Ecto neural progenitor cell (in vitro differentiated cells): ENCODE measurements at regions not wholly inside any gene's neighbourhood (a gene's known extent, or its start where the extent isn't known, plus 50 kb on each side); places are given as distances from the start of the nearest gene placed in this dataset.
"Not testable (repeated sequence)": the region's sequence is repeated elsewhere in the genome, so short reads cannot be mapped to it uniquely, and the experiment has no call there.

Experiments used
- DNase-seq: peaks from one replicate; pipeline ENCODE4 v3.0.0-alpha.2; 2018; ENCODE audit warnings: low spot score

DNA sequence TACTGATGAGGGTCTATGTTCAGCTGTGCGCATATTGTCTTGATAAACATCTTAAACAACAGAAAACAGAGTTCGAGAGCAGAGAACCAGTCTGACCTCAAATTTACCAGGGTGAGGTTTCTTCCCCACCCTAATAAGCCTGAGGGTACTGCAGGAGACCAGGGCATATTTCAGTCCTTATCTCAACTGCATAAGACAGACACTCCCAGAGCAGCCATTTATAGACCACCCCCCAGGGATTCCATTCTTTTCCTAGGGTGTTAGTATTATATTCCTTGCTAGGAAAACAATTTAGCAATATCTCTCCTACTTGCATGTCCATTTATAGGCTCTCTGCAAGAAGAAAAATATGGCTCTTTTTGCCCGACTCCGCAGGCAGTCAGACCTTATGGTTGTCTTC is 89.5 kb upstream of the POMZP3 start:
- DNase-seq: not testable (repeated sequence)

DNA sequence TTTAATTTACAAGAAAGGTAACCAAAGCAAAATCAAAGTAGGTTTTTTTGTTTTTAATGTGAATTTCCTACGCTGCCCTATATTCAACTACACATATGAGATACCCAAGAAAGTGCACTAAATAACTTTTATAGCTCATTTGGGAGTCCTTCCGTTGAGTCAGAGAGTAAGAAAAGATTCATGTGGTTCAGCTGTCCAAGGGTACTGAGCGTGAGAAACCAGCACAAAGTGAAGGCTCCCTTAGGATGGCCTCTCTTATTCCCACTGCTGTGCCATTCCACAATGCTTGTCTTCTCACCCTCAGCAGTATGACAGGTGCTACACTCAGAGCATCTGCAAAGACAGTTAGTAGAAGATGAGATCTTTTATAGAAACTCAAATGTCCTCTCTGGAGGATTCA is 85.8 kb upstream of the POMZP3 start:
- not testable (repeated sequence) for DNase-seq

DNA sequence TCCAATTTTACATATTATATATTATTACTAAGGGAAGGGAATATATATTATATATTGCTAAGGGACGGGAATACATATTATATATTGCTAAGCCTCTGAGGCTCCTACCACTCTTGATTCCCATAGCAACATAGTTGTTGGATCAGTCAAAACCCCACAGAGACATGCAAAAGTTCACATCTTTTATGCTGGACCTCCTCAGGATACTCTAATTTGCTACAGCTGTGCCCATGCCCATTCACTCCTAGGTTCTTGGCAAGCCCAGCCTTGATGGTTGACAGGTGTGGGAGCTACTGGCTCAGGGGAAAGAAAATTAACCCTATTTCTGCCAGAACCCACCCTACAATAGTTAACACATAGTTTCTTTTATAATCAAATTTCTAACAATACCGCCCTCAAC is 84.6 kb upstream of the POMZP3 start:
- DNase-seq: not testable (repeated sequence)

DNA sequence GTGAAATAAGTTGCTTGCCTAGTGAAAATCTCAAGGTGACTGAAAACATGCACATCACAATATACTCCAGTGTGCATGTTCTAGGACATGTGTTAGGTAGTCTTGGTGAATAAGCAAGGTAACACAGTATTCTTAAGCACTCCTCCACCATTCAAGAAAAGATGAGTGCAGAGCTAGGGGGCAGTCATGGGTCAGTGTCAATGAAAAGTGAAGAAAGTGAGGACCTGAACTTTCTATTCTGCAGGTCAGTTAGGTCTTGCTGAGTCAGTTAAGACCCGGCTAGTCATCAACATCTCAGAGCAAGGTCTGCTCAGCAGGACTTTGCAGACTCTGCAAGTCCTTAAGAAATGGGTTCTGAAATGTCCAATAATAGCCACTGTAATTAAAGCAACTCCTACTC is 82.6 kb upstream of the POMZP3 start:
- not testable (repeated sequence) for DNase-seq

DNA sequence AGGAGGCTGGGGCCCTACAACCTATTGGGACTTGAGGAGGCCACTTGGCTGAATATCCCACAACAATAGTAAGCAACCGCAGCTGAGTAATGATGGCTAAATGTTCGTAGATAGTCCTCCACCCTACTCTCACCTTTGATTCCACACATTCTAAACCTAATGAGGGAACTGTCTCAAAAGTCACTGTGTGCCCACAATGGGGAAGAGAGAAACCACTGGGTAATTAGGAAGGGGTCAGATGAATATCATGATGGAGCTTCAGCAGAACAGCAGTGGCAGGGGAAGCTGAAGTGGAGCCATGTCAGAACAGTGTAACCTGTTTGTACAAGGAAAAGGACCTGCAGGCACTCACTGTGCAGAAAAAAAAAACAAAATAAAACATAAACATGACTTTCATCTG is 81.4 kb upstream of the POMZP3 start:
- DNase-seq: not testable (repeated sequence)

DNA sequence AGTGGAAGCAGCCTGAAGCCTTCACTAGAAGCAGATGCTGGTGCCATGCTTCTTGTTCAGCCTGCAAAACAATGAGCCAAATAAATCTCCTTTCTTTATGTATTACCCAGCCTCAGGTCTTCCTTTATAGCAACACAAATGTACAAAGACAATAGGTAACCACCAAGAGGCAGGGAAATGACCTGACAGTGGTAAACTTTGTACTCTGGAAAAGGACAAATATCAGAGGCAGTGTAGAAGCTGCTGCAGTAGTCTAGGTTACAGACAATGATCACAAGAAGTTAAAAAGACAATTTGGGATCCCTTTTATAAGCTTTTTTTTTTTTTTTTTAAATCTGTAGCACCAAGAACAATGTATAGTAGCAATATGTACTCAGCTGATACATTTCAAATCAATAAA is 76.7 kb upstream of the POMZP3 start:
- not testable (repeated sequence) for DNase-seq

DNA sequence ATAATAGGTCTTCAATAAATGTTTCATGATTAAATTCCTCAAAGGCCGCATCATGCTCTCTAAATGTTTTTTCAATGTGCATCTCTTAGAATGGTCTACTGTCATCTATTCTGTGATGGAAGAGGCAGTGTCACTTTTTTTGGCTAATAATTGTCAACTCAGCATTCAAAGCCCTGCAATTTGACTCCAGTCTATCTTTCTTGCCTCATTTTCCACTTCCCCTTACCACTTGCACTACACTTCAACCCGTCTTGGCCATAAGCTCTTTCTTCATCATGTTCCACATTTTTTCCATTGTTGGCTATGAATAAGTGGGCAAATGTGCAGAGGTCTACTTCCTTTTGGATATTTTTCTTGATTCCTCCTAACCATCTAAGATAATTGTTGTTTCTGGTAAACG is 59.2 kb upstream of the POMZP3 start:
- DNase-seq: not testable (repeated sequence)

DNA sequence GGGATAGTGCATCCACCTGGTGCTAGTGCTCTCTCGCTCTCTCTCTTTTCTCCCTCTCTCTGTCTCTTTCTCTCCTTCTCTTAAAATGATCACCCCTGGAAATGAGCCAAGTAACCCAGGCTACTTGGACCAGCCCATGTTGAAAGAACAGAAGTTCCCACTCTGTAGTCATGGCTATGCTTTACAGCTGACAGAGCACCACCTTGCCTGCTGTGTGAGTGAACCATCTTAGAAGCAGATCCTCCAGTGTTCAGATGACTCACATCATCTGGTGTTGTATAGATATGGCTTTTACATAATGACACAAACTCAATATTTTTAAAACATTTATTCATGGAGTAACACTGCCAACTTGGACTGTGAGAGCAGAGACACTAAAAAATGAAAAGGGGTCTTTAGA is 57.7 kb upstream of the POMZP3 start:
- not testable (repeated sequence) for DNase-seq

DNA sequence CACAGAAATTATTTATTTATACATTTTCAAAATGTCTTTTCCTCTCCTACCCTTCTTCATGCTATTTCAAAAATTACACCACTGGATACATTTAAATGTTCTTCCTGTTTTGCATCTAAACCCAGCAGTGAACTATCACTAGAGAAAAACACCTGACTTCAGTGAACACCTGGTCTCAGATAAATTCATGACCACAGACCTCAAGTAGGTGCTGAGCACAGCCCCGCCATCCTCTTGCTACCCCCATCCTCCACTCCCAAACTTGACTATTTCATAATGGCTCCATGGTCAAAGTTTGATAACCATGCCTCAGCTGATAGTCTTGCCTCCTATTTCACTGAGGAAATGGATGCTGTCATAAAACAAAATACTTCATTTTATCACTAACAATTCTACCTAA is 56.6 kb upstream of the POMZP3 start:
- not testable (repeated sequence) for DNase-seq

DNA sequence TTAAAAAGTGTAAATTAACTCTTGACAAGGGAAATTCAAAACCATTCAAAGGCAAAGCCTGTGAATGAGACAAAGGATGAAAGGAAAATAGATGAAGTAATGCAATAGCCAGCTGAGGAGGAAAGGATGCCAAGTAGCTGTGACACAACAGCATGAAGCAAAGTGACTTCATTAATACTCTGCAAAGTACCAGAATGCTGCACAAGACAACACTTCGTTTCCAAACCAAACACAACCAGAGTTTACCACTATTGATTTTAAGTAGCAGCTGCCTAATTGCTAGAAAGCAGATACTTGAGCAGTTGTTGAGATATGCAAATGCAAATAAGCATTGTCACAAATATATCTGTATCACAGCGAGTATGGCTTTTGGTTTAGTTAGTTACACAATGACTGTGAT is 54.7 kb upstream of the POMZP3 start:
- not testable (repeated sequence) for DNase-seq

DNA sequence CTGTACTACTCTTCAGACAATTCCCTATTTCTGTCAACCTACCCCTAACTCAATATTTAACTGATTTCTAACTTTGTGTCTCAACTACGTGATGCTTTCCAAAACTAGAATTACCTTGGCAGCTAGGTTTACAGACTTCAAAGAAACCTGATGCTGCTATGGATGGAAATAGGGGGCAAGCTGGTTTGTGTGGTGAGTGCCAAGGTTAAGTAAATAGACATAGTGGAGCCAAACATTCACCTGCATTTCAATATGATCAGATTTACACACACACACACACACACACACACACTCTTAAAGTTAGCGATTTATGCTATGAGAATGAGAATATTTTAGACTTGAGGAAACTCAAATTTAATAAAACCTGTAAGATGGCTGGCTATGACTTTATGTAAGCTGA is 52.1 kb upstream of the POMZP3 start:
- not testable (repeated sequence) for DNase-seq

DNA sequence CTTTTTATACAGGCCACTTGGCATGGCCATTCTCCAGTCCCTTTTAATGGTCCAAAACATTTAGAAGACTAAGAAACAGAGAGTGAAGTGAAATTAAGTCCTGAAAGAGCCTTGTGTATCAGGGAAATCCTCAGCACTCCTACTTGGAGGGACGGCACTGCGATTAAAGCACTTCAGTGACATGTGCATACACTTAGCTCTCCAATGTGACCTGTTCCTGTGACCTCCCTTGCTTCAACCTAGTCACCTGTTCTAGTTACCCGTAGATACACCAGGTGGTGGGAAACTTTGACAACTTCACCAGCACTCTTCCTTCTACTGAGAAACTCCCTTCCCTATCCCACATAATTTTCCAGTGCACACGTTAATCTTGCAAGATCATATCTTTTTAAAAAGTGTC is 51.4 kb upstream of the POMZP3 start:
- DNase-seq: not testable (repeated sequence)

DNA sequence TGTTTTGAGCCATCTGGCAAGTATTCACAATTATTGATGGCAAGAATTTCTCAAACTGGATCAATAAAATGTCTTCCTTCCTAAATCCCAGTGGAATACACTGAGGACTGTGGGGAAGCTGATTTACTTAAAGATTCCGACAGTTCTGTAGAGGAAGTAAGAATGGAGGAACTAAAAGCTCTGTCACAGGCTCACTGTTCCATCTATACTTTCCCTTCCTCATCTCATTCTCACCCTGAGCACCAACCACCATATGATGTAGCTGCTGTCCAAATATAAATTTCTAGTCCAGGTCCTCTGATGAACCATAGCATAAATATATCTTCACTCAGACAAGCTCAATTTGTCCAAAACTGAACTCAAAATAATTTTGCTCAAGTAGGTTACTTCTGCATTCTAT is 49.8 kb upstream of the POMZP3 start:
- DNase-seq: not testable (repeated sequence)
